ENCODE measurements at regions not wholly inside any gene's neighbourhood (a gene's known extent, or its start where the extent isn't known, plus 50 kb on each side); places are given as distances from the start of the nearest gene placed in this dataset.

GRCh38 chr1:55289614-55290013, 74.5 kb upstream of the USP24 start:
- no peak for TF ChIP-seq POLR2A (IDR thresholded peaks at IDR 0.05)
- TF ChIP-seq CTCF (IDR thresholded peaks at IDR 0.05 in 8 of 11, conservative IDR thresholded peaks at IDR 0.05 in 3 of 11) = no peak
- no peak for TF ChIP-seq POLR2AphosphoS5 (IDR thresholded peaks at IDR 0.05)
- intact Hi-C loops (cut with DNase I; ENCODE audit: low total_unique reads) = loop anchor here (5.0 to 10.0 kb wide), 2 partner anchors 1293 to 1425 kb away; no protein-coding TSS in a partner anchor
- Histone ChIP-seq H3K4me3 (no peak overlapping the region), H3K27me3 (replicated peaks in 1 of 7) (no peaks in the 10 kb centered on the region), H3K27ac (no peak overlapping the region), H3K36me3 (no peaks in the 10 kb centered on the region), H3K9me3 (no peaks in the 10 kb centered on the region), H3K4me1 (peaks cover 0 to 24% (median 4%) of the 10 kb centered on the region in 6 donors)
- DNase-seq = no peak
- WGBS, 5 donors = 92 to 98% (median 93%) methylated on average over 5 of the region's 5 CpGs

GRCh38 chr1:55289042-55289441, 73.9 kb upstream of the USP24 start:
- 89 to 98% (median 97%) methylated on average over 7 of the region's 7 CpGs for WGBS, 5 donors
- H3K36me3 ChIP-seq = no peaks in the 10 kb centered on the region
- intact Hi-C loops (cut with DNase I; ENCODE audit: low total_unique reads) = loop anchor here (5.0 to 10.0 kb wide), 2 partner anchors 1293 to 1426 kb away; no protein-coding TSS in a partner anchor
- H3K27me3 ChIP-seq (replicated peaks in 1 of 7) = no peaks in the 10 kb centered on the region
- no peak for TF ChIP-seq POLR2AphosphoS5 (IDR thresholded peaks at IDR 0.05)
- no peak for TF ChIP-seq POLR2A (IDR thresholded peaks at IDR 0.05)
- TF ChIP-seq CTCF (IDR thresholded peaks at IDR 0.05 in 8 of 11, conservative IDR thresholded peaks at IDR 0.05 in 3 of 11) = no peak
- H3K9me3 ChIP-seq = no peaks in the 10 kb centered on the region
- peaks cover 0 to 24% (median 4%) of the 10 kb centered on the region in 6 donors for H3K4me1 ChIP-seq
- H3K27ac ChIP-seq = no peak overlapping the region
- no peak overlapping the region for H3K4me3 ChIP-seq
- no peak for DNase-seq

GRCh38 chr1:55288245-55288644, 73.1 kb upstream of the USP24 start:
- Histone ChIP-seq H3K4me3 (peak overlapping the region in 2 of 8 donors; percentile 17 to 47), H3K36me3 (no peaks in the 10 kb centered on the region), H3K9me3 (no peaks in the 10 kb centered on the region), H3K27me3 (replicated peaks in 1 of 7) (no peaks in the 10 kb centered on the region), H3K27ac (no peak overlapping the region), H3K4me1 (peaks cover 0 to 24% (median 4%) of the 10 kb centered on the region in 6 donors)
- no peak for DNase-seq
- intact Hi-C loops (cut with DNase I; ENCODE audit: low total_unique reads) = loop anchor here (5.0 to 10.0 kb wide), 2 partner anchors 1294 to 1427 kb away; no protein-coding TSS in a partner anchor
- 72 to 90% (median 79%) methylated on average over 13 of the region's 13 CpGs for WGBS, 5 donors
- no peak for TF ChIP-seq POLR2A (IDR thresholded peaks at IDR 0.05)
- TF ChIP-seq CTCF (IDR thresholded peaks at IDR 0.05 in 8 of 11, conservative IDR thresholded peaks at IDR 0.05 in 3 of 11) = no peak
- TF ChIP-seq POLR2AphosphoS5 (IDR thresholded peaks at IDR 0.05) = peak in 1 of 3 donors; percentile 42

- DNase-seq = no peak
- Histone ChIP-seq H3K27me3 (replicated peaks in 1 of 7) (no peaks in the 10 kb centered on the region), H3K36me3 (no peaks in the 10 kb centered on the region), H3K4me1 (peaks cover 0 to 24% (median 4%) of the 10 kb centered on the region in 6 donors), H3K4me3 (peak overlapping the region in 2 of 8 donors; percentile 17 to 47), H3K27ac (no peak overlapping the region), H3K9me3 (no peaks in the 10 kb centered on the region)
- WGBS, 5 donors = 63 to 82% (median 73%) methylated on average over 9 of the region's 9 CpGs
- intact Hi-C loops (cut with DNase I; ENCODE audit: low total_unique reads) = loop anchor here (5.0 to 10.0 kb wide), 2 partner anchors 1295 to 1427 kb away; no protein-coding TSS in a partner anchor
- no peak for TF ChIP-seq POLR2AphosphoS5 (IDR thresholded peaks at IDR 0.05)
- no peak for TF ChIP-seq CTCF (IDR thresholded peaks at IDR 0.05 in 8 of 11, conservative IDR thresholded peaks at IDR 0.05 in 3 of 11)
- TF ChIP-seq POLR2A (IDR thresholded peaks at IDR 0.05) = no peak
Observed at GRCh38 chr1:55287723-55288122, 72.6 kb upstream of the USP24 start.
